ENCODE measurements at regions not wholly inside any gene's neighbourhood (a gene's known extent, or its start where the extent isn't known, plus 50 kb on each side); places are given as distances from the start of the nearest gene placed in this dataset.

GRCh38 chr11:91837411-91838330 lies 386.9 kb upstream of the FAT3 start:
- TF ChIP-seq GABPA (IDR thresholded peaks at IDR 0.05; ENCODE audit: low read depth) (no peak), CTCF (IDR thresholded peaks at IDR 0.05) (no peak)

Data from SK-N-SH (cell line).